SH-SY5Y (cell line): ENCODE measurements at regions not wholly inside any gene's neighbourhood (a gene's known extent, or its start where the extent isn't known, plus 50 kb on each side); places are given as distances from the start of the nearest gene placed in this dataset.

Source experiments
- GATA2 ChIP-seq: IDR thresholded peaks from 2 replicates; pipeline ENCODE4 v1.6.1; 2011; ENCODE audit warnings: mild to moderate bottlenecking, low read depth, low read length
- GATA3 ChIP-seq: IDR thresholded peaks from 2 replicates; pipeline ENCODE4 v1.6.1; 2011; ENCODE audit warnings: low read depth, mild to moderate bottlenecking, low read length, moderate library complexity

GRCh38 chr9:106376689-106377088, 486.3 kb upstream of the ZNF462 start:
- no peak for TF ChIP-seq GATA3
- TF ChIP-seq GATA2, result no peak
